GM19351 (cell line): ENCODE measurements at regions not wholly inside any gene's neighbourhood (a gene's known extent, or its start where the extent isn't known, plus 50 kb on each side); places are given as distances from the start of the nearest gene placed in this dataset.
"Not testable (repeated sequence)": the region's sequence is repeated elsewhere in the genome, so short reads cannot be mapped to it uniquely, and the experiment has no call there.

Experiments used
- ATAC-seq: cut with Tn5 transposase; IDR thresholded peaks from one replicate; pipeline ENCODE4 v1.9.1; 2021; ENCODE audit warnings: mild to moderate bottlenecking, moderate library complexity; ENCODE audit not compliant: unreplicated experiment

DNA sequence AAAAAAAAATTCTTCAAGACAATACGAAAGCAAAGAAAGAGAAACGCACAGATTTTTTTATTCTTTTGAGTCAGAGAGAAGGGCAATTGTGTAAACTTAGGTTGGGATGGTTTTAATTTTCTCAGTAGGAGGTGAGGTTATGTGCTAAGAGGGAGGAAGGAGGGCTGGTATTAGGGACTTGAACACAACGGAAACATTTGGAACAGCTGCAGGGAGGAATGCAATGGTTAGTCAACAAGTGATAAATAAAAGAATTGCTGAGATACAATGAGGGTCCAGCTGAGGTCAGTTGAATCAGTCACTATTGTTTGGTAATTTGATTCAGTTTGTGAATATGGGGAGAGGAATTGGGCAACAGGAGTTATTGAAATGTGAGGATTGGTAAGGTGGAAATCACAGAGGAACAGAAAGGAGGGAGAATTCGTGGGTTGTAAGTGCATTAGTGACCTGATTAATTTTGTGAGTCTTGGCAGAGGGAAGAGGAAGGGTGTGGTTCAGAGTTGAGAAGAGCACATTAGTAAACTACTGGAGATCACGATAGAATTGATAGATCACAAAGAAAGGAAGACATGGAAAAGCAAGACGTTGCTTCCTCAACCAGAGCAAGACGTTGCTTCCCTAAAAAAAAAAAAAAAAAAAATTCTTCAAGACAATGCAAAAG lies 499.5 kb upstream of the SPRY2 start:
- ATAC-seq, result no peak

DNA sequence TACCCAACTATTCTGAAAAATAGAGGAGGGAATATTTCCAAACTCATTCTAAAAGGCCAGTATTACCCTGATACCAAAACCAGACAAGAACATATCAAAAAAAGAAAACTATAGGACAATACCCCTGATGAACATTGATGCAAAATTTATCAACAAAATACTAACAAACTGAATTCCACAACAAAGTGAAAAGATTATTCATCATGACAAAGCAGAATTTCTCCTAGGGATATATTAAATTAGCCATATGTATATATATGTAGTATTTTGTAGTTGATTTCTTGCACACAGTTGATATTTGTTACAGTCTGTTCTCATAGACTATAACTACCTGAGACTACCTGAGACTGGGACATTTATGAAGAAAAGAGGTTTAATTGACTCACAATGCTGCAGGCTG lies 495.0 kb upstream of the SPRY2 start:
- ATAC-seq, result no peak

DNA sequence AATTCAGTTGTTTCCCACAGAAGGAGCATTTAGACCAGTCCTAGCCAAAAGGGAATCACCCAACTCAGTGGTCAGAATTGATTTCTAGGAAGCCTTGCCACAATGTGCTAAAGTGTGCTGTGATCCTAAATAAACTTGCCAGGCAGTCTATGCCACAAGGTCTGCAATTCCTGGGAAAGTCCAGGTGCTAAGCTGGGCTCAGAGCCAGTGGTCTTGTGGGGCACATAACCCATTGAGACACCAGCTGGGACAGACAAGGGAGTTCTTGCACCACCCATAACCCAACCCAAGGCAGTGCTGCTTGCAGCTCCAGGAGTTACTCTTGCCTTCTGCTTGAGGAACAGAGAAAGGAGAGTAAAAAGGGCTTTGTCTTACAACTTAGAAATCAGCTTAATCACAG lies 489.5 kb upstream of the SPRY2 start:
- no peak for ATAC-seq

DNA sequence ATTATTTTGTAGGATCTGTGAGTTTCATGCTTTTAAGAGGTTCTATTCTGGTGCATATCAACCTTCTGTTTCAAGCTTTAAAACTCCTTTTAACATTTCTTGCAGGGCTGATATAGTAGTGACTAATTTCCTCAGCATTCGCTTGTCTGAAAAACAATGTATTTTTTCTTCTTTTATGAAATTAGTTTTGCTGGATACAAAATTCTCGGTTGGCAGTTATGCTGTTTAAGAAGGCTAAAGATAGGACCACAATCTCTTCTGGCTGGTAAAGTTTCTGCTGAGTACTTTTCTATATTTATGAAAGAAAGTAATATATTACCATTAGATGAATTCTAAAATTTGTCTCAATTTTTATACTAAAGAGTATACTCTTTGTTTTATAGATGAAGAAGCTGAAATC lies 487.8 kb upstream of the SPRY2 start:
- no peak for ATAC-seq

- ATAC-seq, result no peak
These were observed 484.4 kb upstream of the SPRY2 start for GRCh38 chr13:80825276-80825675.

DNA sequence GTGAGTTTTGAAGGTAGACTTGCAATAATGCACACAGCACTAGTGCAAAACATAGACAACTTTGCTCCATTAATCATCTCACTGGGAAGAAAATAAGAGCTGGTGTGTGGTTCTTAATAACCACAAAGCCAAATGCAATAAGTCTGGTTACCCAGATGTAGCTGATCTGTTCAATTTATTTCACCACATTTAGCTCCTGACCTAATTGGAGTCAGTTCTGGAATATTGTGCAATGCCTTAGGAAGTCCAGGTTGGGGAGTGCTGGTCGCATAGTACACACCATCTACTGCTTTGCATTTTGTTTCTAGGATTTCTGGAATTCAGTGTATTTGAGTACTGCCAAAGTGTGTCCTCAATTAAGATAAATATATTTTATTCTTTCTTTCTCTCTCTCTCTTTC lies 483.3 kb upstream of the SPRY2 start:
- ATAC-seq, result no peak

- ATAC-seq, result no peak
These were observed 482.5 kb upstream of the SPRY2 start for GRCh38 chr13:80823472-80823871.

GRCh38 chr13:80821466-80821865 lies 480.5 kb upstream of the SPRY2 start:
- no peak for ATAC-seq

DNA sequence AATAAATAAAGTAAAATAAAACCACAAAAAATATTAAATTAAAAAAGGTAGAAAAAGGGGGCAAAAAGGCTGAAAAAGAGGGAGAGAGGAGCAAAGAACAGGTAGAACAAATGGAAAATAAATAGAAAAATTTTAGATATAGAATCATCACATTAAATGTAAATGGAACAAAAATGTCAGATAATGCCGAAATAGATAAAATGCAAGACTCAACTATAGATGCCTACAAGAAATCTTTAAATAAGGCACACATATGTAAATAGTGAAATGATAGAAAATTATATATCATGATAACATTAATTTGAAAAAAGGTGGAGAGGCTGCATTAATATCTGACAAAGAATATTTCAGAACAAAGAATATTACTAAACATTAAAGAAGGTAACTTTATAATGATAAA lies 477.1 kb upstream of the SPRY2 start:
- ATAC-seq, result no peak

GRCh38 chr13:80814541-80814940 lies 473.6 kb upstream of the SPRY2 start:
- no peak for ATAC-seq

GRCh38 chr13:80810294-80810693 lies 469.4 kb upstream of the SPRY2 start:
- ATAC-seq, result not testable (repeated sequence)

GRCh38 chr13:80802946-80803345 lies 462.0 kb upstream of the SPRY2 start:
- ATAC-seq, result no peak

DNA sequence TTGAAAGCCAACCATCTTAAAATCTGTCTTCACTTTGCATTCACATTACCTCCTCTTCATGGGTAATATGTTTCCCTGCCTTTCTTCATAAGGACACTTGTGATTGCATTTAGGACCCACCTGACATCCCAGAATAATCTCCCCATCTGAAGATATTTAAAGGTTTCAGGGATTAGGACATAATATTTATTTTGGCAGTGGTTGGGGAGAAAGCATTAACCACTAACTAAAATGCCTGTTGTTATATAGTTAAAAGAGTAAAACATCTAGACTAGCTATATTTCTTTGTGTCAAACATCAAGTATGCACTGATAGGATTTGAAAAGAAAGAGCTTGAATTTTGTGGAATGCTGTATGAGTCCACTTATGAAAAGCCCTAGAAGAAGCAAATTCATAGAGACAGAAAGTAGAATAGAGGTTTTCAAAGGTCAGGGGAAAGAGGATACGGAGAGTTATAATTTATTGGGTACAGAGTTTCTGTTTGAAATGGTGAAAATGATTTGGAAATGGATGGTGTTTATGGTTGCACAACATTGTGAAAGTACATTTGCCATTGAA lies 457.7 kb upstream of the SPRY2 start:
- ATAC-seq, result no peak

DNA sequence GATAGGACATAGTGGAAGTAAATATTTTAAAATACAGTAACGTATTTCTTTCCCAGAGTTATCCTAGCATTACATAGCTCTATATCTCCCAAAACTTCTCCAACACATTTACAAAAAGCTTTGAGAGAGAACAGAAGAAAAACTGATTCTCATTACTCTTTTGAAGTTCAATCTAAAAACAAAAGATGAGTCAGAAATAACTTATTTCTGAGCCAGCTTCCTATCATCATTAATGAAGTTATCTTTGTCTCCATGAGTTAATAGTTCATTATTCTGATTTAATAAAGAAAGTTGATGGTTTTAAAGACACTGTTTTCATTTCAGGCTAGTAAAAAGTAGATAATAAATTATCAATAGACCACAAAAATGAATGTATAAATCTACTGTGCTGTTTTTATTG lies 446.7 kb upstream of the SPRY2 start:
- ATAC-seq, result no peak

DNA sequence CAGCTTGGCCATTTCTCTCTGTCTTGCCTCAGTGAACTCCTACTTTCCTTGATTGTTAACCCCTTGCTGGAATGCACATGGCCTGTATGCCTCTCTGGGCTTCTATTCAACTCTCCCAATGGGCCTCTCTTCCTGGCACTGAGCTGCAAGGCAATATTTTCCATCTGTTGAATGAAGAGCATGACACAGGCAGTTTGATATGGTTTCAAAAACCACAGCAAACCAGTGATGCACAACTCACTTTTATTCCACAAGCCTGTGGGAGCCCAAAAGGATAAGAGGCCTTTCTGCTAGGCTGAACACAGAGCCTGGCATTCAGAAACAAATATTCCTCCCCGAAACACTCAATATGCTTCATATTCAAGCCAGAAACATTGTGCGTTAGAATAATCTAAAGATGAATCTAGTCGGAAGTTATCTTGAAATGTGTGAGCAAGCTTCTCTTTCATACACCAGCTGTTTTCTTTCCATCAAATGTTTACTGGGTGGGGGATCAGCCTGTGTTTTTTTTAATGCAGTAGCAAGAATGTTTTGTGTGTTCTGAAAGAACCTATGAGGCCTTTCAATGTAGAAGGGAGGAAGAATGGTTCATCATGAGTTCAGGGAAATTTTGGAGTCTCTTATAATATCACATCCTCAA lies 443.1 kb upstream of the SPRY2 start:
- no peak for ATAC-seq

DNA sequence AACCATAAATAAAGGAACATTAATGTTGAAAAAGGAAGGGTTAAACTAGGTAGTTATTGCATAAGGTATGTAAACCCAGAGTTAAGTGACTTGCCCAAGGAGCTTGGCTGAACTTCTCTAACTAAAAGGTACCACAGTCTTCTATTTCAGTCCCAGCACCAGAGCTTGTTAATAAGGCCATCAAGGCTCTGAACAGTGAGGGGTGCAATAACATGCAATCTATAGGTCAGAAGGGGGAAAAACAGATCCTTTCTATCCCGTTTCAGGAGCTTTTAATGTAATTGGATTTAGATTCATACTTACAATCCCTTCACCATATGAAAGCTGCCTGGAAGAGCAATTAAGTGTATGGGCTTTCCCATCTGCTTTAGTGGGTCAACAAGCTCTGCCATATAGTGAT lies 441.5 kb upstream of the SPRY2 start:
- no peak for ATAC-seq

GRCh38 chr13:80778297-80778696 lies 437.4 kb upstream of the SPRY2 start:
- ATAC-seq, result no peak

DNA sequence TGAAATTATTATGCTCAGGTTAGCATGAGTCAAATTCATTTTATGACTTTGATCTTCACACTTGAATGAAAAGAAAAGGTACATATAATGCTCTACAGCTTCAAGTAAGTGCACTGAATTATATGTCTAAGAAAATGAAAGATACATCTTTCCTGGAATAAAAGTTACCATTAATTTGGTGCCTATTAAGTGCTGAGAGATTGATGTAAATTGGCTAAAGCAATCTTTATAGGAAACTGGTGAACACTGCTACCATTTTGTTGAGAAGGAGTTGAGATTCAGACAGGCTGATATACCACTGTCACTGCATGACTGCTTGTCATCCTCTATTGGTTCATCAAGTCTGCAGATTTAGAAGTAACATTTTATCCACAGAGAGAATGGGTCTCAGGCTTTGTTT lies 416.8 kb upstream of the SPRY2 start:
- ATAC-seq, result no peak

- ATAC-seq, result no peak
These were observed 415.0 kb upstream of the SPRY2 start for GRCh38 chr13:80755910-80756309.

DNA sequence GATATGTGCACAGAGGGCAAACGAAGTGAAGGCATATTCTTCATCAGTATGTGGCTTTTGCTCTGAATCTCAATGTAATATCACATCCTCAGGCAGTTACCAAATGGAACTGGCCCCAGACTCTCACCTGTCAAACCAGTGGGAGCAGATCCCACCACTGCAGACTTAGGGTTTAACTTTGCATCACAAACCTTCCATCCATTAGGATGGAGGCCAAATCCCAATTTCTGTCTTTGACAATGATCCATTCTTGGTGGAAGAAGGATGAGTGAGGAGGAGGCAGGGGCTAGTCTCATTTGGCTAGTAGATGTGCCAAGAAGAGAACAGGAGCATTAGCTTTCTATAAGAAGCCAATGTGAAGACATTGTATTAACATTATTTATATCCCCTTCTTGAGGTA lies 413.5 kb upstream of the SPRY2 start:
- no peak for ATAC-seq

DNA sequence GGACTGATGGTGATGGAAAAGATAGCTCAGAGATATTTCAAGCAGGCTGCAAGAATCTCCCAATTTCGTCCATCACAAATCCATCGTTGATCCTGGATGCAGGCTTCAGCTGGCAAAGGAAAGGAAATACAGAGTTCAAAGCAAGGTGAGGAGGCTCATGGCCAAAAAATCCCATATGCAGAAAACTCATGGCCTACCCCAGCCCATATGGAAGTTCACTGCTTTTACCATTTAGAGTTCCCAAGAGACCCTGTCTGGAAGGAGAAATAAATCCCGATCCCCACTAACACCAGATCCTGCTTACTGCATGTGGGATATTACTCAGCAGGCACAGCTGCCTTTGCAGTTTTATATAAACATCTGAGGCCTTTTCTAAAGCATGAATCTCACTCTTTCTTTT lies 412.9 kb upstream of the SPRY2 start:
- ATAC-seq, result no peak

- no peak for ATAC-seq
These were observed 410.9 kb upstream of the SPRY2 start for GRCh38 chr13:80751854-80752253.
